HCT116 (cell line): ENCODE measurements at regions not wholly inside any gene's neighbourhood (a gene's known extent, or its start where the extent isn't known, plus 50 kb on each side); places are given as distances from the start of the nearest gene placed in this dataset.

ENCODE experiments used
- ATAC-seq: fragments of 200-7000 bp; cut with Tn5 transposase; 2 replicates; pipeline ENCODE4 v1.9.1; 2020; ENCODE audit warnings: mild to moderate bottlenecking, moderate library complexity
- BruUV-seq: library from RNA; stranded (reverse); fragments of 400-500 nt; replicated peaks from 2 replicates; lab custom pipeline; 2021; lab: Mats Ljungman, UMichigan
- CTCF ChIA-PET: fragments of 300-600 bp; sonication (Branson Sonifier 250); formaldehyde crosslinking; loops from one replicate; lab custom pipeline; 2021; ENCODE audit warnings: antibody characterized with exemption; lab: Charles Lee
- POLR2A ChIA-PET: fragments of 300-600, 350-600 bp; sonication (Branson Sonifier 250); formaldehyde crosslinking; loops from one replicate; lab custom pipeline; 2021; ENCODE audit warnings: antibody characterized with exemption; lab: Charles Lee
- RAD21 ChIA-PET, 2 experiments: fragments of 300-600 bp; sonication (Branson Sonifier 250); formaldehyde crosslinking; loops; one replicate each; lab custom pipeline; 2023; ENCODE audit warnings: low total read pairs in 2 of 2; ENCODE audit not compliant: uncharacterized antibody in 2 of 2, unreplicated experiment in 2 of 2, low non-redundant PET in 1 of 2; lab: Charles Lee
- DNase-seq: peaks from one replicate; pipeline ENCODE4 v3.0.0-alpha.2; 2010; ENCODE audit warnings: low read depth, low spot score
- H2AFZ ChIP-seq: fragments of 200-600 bp; shearing (Covaris generic), sonication (generic); 2 replicates; pipeline ENCODE4 v1.6.1; 2017; ENCODE audit warnings: low read depth, mixed run types, mixed read lengths, antibody characterized with exemption, low read length; ENCODE audit not compliant: poor library complexity, severe bottlenecking
- H3K27ac ChIP-seq: 2 replicates; pipeline ENCODE4 v1.5.1; 2012; ENCODE audit warnings: low read depth, low read length
- H3K27me3 ChIP-seq: fragments of 200-600 bp; sonication (generic); 2 replicates; pipeline ENCODE4 v1.6.1; 2016; ENCODE audit warnings: mixed run types, low read length, mixed read lengths; ENCODE audit not compliant: insufficient read depth
- H3K36me3 ChIP-seq, 2 experiments: fragments of 200-500 bp in 1 of 2; fragments of 200-600 bp in 1 of 2; sonication (Bioruptor generic) in 1 of 2; sonication (generic) in 1 of 2; 2 replicates each; pipeline versions ENCODE4 v1.5.1 to v1.6.1; 2014 to 2016; ENCODE audit warnings: low read length in 2 of 2, inconsistent platforms in 1 of 2, mixed read lengths in 1 of 2, mixed run types in 1 of 2; ENCODE audit not compliant: insufficient read depth in 2 of 2, control insufficient read depth in 1 of 2
- H3K4me1 ChIP-seq, 2 experiments: fragments of 200-600 bp in 1 of 2; sonication (generic) in 1 of 2; 2 replicates each; pipeline versions ENCODE4 v1.5.1 to v1.6.1; 2012 to 2017; ENCODE audit warnings: low read length in 2 of 2, inconsistent platforms in 1 of 2, mild to moderate bottlenecking in 1 of 2, mixed read lengths in 1 of 2, mixed run types in 1 of 2, moderate library complexity in 1 of 2; ENCODE audit not compliant: insufficient read depth in 2 of 2, control insufficient read depth in 1 of 2
- H3K4me2 ChIP-seq: fragments of 200-600 bp; sonication (generic); 2 replicates; pipeline ENCODE4 v1.6.1; 2017; ENCODE audit warnings: mixed run types, low read length, mixed read lengths
- H3K4me3 ChIP-seq, 2 experiments: fragments of 200-600 bp in 1 of 2; sonication (generic) in 1 of 2; replicated peaks in 1 of 2; 2 replicates each; pipeline ENCODE4 v1.5.1; 2011 to 2016; ENCODE audit warnings: low read length in 2 of 2, control low read depth in 1 of 2, low read depth in 1 of 2, mild to moderate bottlenecking in 1 of 2, mixed read lengths in 1 of 2, mixed run types in 1 of 2
- H3K79me2 ChIP-seq: fragments of 200-600 bp; sonication (generic); 2 replicates; pipeline ENCODE4 v1.6.1; 2017; ENCODE audit warnings: mild to moderate bottlenecking, mixed run types, low read length, moderate library complexity, mixed read lengths; ENCODE audit not compliant: insufficient read depth
- H3K9ac ChIP-seq: fragments of 200-600 bp; sonication (generic); 2 replicates; pipeline ENCODE4 v1.6.1; 2016; ENCODE audit warnings: low read length, mixed read lengths
- H3K9me2 ChIP-seq: fragments of 200-600 bp; sonication (generic), shearing (Covaris generic); 2 replicates; pipeline ENCODE4 v1.6.1; 2017; ENCODE audit warnings: mixed run types, mild to moderate bottlenecking, moderate library complexity; ENCODE audit not compliant: insufficient read depth
- H3K9me3 ChIP-seq, 2 experiments: fragments of 200-500 bp in 1 of 2; fragments of 200-600 bp in 1 of 2; sonication (Bioruptor generic) in 1 of 2; sonication (generic) in 1 of 2; 2 replicates each; pipeline ENCODE4 v1.6.1; 2014 to 2017; ENCODE audit warnings: low read length in 2 of 2, mixed read lengths in 2 of 2, inconsistent platforms in 1 of 2, low read depth in 1 of 2, mild to moderate bottlenecking in 1 of 2, mixed run types in 1 of 2, moderate library complexity in 1 of 2; ENCODE audit not compliant: control insufficient read depth in 1 of 2, insufficient read depth in 1 of 2
- H4K20me1 ChIP-seq: fragments of 200-600 bp; sonication (generic), shearing (Covaris generic); 2 replicates; pipeline ENCODE4 v1.6.1; 2017; ENCODE audit warnings: mixed run types, mild to moderate bottlenecking, moderate library complexity; ENCODE audit not compliant: insufficient read depth
- CBX3 ChIP-seq: IDR thresholded peaks from 2 replicates; pipeline ENCODE4 v1.6.1; 2012; ENCODE audit warnings: low read depth
- CEBPB ChIP-seq: IDR thresholded peaks from 2 replicates; pipeline ENCODE4 v1.6.1; 2012; ENCODE audit warnings: low read depth
- CTCF ChIP-seq, 3 experiments: fragments of 200-600 bp in 1 of 3; sonication (generic) in 1 of 3; IDR thresholded peaks in 2 of 3; conservative IDR thresholded peaks in 1 of 3; 2 replicates each; pipeline ENCODE4 v1.5.1; 2012 to 2017; ENCODE audit warnings: low read depth in 2 of 3, low read length in 2 of 3, antibody characterized with exemption in 1 of 3, borderline replicate concordance in 1 of 3, control low read depth in 1 of 3, mild to moderate bottlenecking in 1 of 3, mixed read lengths in 1 of 3, mixed run types in 1 of 3, moderate library complexity in 1 of 3; ENCODE audit not compliant: insufficient read depth in 1 of 3
- EGR1 ChIP-seq: IDR thresholded peaks from 2 replicates; pipeline ENCODE4 v1.6.1; 2012; ENCODE audit warnings: low read depth
- EZH2 ChIP-seq: fragments of 200-600 bp; sonication (generic); IDR thresholded peaks from 2 replicates; pipeline ENCODE4 v1.6.1; 2017; ENCODE audit warnings: antibody characterized with exemption, mixed run types
- EZH2phosphoT487 ChIP-seq: fragments of 200-600 bp; IDR thresholded peaks from 2 replicates; pipeline ENCODE4 v1.6.1; 2018; ENCODE audit warnings: antibody characterized with exemption, borderline replicate concordance
- JUND ChIP-seq: IDR thresholded peaks from 2 replicates; pipeline ENCODE4 v1.6.1; 2012
- MAX ChIP-seq: IDR thresholded peaks from 2 replicates; pipeline ENCODE4 v1.6.1; 2012
- POLR2A ChIP-seq: IDR thresholded peaks from 2 replicates; pipeline ENCODE4 v1.7.0; 2011; ENCODE audit warnings: borderline replicate concordance; ENCODE audit not compliant: insufficient read depth, insufficient read length; ENCODE audit errors: extremely low read depth
- RAD21 ChIP-seq: IDR thresholded peaks from 2 replicates; pipeline ENCODE4 v1.6.1; 2012; ENCODE audit warnings: low read depth, mild to moderate bottlenecking
- SRF ChIP-seq: IDR thresholded peaks from 2 replicates; pipeline ENCODE4 v1.6.1; 2012; ENCODE audit warnings: low read depth
- TCF7L2 ChIP-seq: IDR thresholded peaks from 2 replicates; pipeline ENCODE4 v1.7.0; 2011; ENCODE audit warnings: borderline replicate concordance, inconsistent platforms; ENCODE audit not compliant: insufficient read depth, insufficient read length; ENCODE audit errors: extremely low read depth
- ZBTB33 ChIP-seq: IDR thresholded peaks from 2 replicates; pipeline ENCODE4 v1.6.1; 2011; ENCODE audit warnings: mild to moderate bottlenecking, low read length, moderate library complexity; ENCODE audit not compliant: insufficient replicate concordance; ENCODE audit errors: extremely low read depth
- ZFX ChIP-seq: fragments of 450-650 bp; IDR thresholded peaks from 2 replicates; pipeline ENCODE4 v1.6.1; 2017
- ZNF274 ChIP-seq: fragments of 200-500 bp; sonication (Bioruptor generic); IDR thresholded peaks from 2 replicates; pipeline ENCODE4 v1.6.1; 2014; ENCODE audit warnings: mild to moderate bottlenecking, low read depth, low read length, inconsistent platforms
- intact Hi-C: fragments of 100-400 bp; cut with micrococcal nuclease; formaldehyde crosslinking; loops from 2 replicates; pipeline ENCODE4 v1.10.0; 2022

GRCh38 chr1:11421443-11421842 lies 57.5 kb upstream of the DISP3 start:
- DNase-seq (no peak), ATAC-seq (no peak)
- Histone ChIP-seq H3K27me3 (peaks cover 4% of the 10 kb centered on the region), H3K79me2 (no peaks in the 10 kb centered on the region), H3K4me3 (no peak overlapping the region), H2AFZ (no peak overlapping the region), H4K20me1 (no peaks in the 10 kb centered on the region), H3K9me2 (no peaks in the 10 kb centered on the region), H3K36me3 (no peaks in the 10 kb centered on the region), H3K4me1 (no peaks in the 10 kb centered on the region), H3K9ac (no peak overlapping the region), H3K9me3 (no peaks in the 10 kb centered on the region), H3K27ac (no peak overlapping the region), H3K4me2 (no peak overlapping the region)
- CTCF ChIA-PET, result no interaction called here
- RAD21 ChIA-PET, result no interaction called here
- no peak for TF ChIP-seq EZH2
- TF ChIP-seq TCF7L2, result no peak
- TF ChIP-seq SRF, result no peak
- TF ChIP-seq CBX3, result no peak
- no peak for TF ChIP-seq ZNF274
- no peak for TF ChIP-seq MAX
- no peak for TF ChIP-seq CTCF (IDR thresholded peaks at IDR 0.05 in 2 of 3, conservative IDR thresholded peaks at IDR 0.05 in 1 of 3; ENCODE audit: borderline replicate concordance in 1 of 3, insufficient read depth in 1 of 3, low read depth in 2 of 3, low read length in 2 of 3)
- no peak for TF ChIP-seq EZH2phosphoT487
- TF ChIP-seq JUND, result no peak
- no peak for TF ChIP-seq ZFX
- TF ChIP-seq RAD21, result no peak
- no peak for TF ChIP-seq EGR1
- no peak for TF ChIP-seq CEBPB
- no peak for TF ChIP-seq POLR2A
- no peak for TF ChIP-seq ZBTB33
- no TSS peak for BruUV-seq
- POLR2A ChIA-PET, result no interaction called here
- intact Hi-C loops, result no loop called here
